Superior temporal gyrus (tissue), 1 donor: ENCODE measurements at regions not wholly inside any gene's neighbourhood (a gene's known extent, or its start where the extent isn't known, plus 50 kb on each side); places are given as distances from the start of the nearest gene placed in this dataset.
A peak's percentile ranks its signal among the peaks of the same experiment; 100 is the strongest.

Experiments
- DNase-seq: peaks from one replicate; pipeline ENCODE4 v3.0.0-alpha.2; 2016; ENCODE audit errors: extremely low spot score

GRCh38 chr6:163670336-163670735 lies 255.8 kb downstream of the QKI start:
- no peak for DNase-seq

GRCh38 chr6:163668061-163668426 lies 253.5 kb downstream of the QKI start:
- DNase-seq, result no peak

GRCh38 chr6:163667372-163668060 lies 253.0 kb downstream of the QKI start:
- DNase-seq, result peak; percentile 62

GRCh38 chr6:163665464-163665863 lies 250.9 kb downstream of the QKI start:
- no peak for DNase-seq

- no peak for DNase-seq
Observed at GRCh38 chr6:163663575-163663974, 249.1 kb downstream of the QKI start.

DNA sequence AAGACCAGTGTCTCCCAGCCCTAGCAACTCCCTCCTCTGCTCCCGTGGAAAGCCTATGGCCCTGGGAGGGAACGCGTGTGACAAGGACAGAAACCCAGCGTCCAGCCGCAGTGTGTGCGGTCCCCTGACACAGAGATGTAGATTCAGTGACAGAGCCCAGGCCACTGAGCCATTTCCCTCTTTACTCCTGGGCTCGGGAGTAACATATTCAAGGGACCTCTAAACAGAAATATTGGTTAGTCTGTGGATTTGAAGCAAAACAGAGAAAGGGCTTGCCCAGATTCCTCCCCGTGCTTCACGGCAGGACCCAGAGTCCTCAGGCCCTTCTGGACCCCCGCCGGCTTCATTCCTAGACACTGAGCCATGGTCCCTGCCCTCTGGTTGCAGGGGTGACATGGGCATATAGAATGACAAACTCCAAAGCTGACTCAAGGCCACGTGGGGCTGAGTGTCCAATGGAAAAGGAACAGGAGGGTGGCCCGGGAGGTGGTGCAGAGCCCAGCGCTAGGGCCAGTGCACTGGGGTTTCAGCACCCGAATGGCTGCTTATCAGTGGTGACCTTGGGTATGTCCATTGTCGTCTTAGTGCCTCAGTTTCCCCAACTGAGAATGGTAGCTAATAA lies 248.2 kb downstream of the QKI start:
- no peak for DNase-seq

GRCh38 chr6:163661272-163661671 lies 246.8 kb downstream of the QKI start:
- DNase-seq, result no peak

DNA sequence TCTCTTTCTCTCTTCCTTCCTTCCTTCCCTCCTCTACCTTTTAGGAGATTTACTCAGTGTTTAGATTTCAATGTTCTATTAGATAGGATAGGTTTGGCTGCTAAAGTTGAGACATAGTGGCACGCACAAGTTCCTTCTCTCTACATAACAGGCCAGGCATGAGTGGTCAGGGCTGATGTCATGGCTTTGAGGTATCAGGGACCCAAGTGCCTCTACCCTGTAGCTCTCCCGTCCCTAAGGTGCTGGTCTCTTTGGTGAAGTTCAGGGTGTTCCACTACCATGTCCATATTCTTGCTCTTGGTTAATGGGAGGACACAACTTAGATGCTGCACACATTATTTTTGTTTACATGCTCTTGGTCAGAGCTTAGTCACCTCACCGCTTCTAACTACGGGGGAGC lies 245.3 kb downstream of the QKI start:
- no peak for DNase-seq

DNA sequence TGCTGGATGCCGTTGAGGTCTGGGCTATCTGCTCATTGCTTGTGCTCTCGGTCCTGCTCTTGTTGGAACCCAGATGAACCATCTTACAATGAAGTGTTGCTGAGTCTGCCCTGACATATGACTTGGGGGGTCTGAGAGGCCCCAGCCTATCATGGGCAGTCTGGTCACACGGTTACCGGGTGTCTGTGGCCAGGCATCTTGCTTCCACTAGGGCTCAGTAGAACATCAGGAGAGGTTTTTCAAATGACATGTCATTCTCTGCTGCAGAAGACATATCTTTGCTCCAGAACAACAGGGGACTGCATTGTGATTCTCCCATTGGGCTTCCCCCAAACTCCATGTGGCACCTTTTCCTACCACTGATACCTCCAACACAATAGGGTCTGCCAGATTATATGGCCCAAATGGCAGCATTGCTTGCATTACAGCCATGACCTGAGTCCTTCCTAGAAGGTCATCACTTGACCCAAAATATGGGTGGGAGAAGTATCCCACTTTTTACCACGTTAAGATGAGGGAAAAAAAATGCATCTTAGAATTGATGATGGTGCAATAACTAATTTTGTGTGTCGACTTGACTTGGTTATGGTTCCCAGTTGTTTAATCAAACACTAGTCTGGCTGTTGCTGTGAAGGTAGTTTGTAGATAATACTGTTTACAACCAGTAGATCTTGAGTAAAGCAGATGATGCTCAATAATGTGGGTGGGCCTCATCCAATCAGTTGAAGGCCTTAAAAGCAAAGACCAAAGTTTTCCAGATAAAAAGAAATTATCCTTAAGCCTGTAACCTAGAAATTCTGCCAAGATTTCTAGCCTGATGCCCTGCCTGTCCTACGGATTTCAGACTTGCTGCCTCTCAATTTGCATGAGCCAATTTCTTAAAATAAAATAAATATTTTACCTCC lies 241.0 kb downstream of the QKI start:
- no peak for DNase-seq

DNA sequence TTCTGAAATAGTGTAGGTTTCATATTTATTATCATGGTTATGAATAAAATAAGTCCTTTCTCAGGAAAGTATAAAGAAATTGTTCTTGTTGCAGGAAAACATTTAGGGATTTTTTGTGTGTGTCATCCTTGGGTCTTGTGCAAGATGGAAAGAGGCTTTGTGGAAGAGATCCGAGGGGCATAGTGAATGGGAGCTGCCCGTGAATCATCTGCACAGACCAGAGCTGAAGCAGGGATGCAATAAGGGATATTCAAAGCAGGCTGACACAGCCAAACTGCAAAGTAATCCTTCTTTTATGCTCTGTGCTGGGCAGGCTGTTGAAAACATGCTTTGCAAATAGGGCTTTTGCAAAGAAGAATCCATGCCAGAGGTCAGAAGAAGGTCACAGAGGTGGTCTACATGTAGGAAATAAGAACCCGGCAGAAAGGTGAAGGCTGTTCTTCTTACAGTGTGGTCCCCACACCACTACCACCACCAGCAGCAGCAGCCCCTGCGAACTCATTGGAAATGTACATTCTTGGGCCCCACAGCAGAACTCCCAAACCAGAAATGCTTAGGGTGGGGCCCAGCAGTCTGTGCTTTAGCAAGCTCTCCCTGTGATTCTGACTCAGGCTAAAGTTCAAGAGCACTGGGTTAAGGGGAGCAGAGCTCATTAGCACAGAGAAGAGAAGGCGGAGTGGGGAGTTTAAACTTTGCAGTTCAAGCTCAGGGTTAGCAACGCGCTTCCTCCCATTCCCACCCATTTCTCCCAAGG lies 237.6 kb downstream of the QKI start:
- DNase-seq, result no peak

GRCh38 chr6:163651426-163651825 lies 236.9 kb downstream of the QKI start:
- DNase-seq, result no peak

DNA sequence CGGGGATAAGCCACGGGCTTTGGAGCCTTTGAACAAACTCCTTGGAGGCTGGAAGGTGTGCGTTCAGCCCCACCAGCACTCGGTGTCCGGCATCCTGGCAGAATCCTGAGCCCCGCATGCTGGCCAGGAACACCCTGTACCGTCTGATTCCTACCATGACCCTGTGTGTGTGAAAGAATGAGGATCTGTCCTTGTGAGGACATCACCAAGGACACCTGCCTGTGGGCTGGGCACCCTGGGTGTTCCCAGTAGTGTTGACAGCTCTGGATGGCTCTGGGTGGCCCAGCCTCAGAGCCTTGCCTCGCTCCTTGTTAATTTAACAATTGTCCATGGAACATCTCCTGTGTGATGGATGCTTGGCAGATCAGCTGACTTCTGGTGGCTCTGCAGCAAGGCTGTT lies 234.3 kb downstream of the QKI start:
- DNase-seq, result no peak

- DNase-seq, result no peak
Observed at GRCh38 chr6:163647624-163648023, 233.1 kb downstream of the QKI start.

DNA sequence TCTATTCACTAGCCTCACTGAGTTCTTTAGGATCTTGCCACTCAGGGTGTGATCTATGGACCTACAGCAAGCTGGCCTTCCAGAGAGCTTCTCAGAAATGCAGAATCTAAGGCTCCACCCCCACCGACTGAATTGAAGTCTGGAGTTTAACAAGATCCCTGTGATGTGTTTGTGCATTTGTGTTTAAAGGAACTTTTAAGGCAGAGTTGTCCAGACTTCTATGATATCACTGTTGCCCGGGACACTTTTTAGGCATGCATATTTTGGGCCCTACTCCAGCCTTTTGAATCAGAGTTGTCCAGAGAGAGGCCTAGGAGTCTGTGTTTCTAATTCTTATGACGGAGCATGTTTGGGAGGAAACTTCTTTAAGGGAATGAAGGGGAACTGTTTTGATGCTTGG lies 232.3 kb downstream of the QKI start:
- DNase-seq, result no peak

- no peak for DNase-seq
Observed at GRCh38 chr6:163646133-163646532, 231.6 kb downstream of the QKI start.

GRCh38 chr6:163645560-163645959 lies 231.0 kb downstream of the QKI start:
- no peak for DNase-seq

DNA sequence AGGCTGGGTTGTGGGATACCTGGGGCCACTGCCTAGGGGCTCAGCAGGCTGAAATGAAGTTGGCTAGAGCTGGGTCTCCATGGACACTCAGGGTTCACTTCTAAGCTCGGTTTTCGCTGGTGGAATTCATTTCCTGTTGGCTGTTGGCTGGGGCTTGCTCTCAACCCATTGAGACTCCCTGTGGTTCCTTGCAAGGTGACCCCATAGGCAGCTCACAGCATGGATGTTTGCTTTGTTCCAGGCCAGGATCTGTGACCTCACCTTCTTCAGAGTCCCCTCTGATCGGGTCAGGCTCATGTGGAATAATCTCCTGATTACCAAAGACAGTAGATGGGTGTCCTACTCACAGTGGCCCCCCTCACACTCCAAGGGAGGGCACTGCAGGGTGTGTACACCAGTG lies 229.3 kb downstream of the QKI start:
- no peak for DNase-seq

DNA sequence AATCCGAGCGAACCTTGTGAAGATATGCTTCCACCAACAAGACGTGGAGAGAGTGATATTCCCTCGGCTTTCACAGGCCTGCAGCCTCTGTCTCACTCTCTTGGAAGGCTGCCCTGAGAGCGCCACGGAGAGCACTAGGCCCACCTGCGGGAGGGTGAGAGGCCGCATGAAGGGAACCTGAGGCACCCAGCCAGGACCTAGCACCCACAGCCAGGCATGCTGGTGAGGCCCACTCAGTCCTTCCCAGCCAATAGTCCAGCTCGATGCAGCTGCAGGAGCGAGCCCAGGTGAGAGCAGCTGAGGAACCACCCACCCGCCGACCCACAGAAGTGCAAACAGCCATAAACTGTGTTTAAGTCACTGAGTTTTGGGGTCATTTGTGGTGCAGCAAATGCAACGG lies 227.2 kb downstream of the QKI start:
- DNase-seq, result no peak

DNA sequence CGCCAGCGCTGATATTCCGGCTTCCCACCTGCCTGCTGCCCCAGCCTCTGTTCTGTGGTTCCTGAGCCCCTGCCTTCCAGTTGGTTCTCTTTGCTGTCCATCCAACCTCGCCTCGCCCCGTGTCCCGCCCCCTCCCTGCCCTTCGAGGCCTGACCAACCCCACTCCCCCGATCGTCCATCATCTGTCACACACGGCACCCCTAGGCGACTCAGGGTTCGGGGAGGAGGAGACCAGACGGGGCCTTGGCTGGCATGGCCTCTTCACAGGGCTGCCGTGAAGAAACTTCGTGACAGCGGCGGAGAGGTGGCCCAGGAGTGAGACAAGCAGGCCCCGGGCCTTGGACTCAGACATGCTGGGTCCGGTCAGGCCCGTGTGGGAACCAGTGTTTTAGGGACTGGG lies 226.1 kb downstream of the QKI start:
- no peak for DNase-seq

GRCh38 chr6:163637524-163637923 lies 223.0 kb downstream of the QKI start:
- DNase-seq, result no peak

DNA sequence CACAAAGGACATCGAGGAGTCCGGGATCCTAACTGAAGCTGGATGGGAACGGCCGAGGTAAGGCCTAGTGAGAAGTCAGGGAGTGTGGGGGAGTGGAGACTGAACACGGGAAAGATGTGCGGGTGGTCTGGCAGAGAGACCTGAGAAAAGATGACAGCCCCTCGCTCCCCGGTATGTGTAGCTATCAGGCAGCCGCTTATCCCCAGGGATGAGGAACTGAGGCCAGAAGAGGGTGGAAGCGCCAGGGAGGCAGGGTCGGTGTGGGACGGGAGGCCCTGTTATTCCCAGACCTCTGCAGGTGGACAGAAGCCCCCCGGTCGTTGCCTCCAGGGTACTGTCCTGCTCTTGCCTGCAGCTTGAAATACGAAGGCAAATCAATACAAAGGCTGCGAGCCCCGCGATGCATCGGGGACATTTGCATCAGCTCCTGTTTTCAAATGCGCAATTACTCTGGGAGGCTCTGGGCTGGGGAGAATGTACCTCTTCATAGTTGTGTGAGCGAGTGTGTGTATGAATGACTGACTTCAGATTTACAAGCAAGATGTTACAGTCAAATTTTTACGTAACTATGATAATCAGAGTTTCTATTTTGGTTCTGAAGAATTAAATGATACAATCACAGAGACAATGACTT lies 221.3 kb downstream of the QKI start:
- no peak for DNase-seq

GRCh38 chr6:163635315-163635714 lies 220.8 kb downstream of the QKI start:
- no peak for DNase-seq
